ENCODE measurements at regions not wholly inside any gene's neighbourhood (a gene's known extent, or its start where the extent isn't known, plus 50 kb on each side); places are given as distances from the start of the nearest gene placed in this dataset.

DNA sequence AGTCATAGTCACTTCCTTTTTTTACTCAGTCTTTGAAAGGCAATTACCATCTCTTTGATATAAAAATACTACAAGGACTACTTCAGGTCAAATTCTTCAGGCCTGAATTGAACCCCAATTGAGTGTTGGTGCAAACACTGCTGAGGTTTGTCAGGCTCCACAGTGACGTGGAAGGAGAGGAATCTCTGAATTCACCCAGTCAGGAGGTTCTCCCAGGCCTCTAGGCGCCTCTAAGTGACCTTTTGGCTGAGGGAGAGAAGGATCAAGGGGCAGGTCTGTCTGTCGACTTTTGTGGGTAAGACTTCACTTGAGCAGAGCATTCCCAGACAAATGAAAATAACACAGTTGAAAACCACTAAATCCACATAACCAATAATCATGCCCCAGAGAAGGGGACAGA is 227.6 kb upstream of the CHRNA7 start:
- no peaks in the 10 kb centered on the region for H3F3A ChIP-seq (ENCODE audit: low read length, unreplicated experiment)
- CTCF ChIA-PET, result no interaction called here
- ATAC-seq (no peak), DNase-seq (no peak)
- H3K79me2 ChIP-seq (ENCODE audit: low read length), result no peaks in the 10 kb centered on the region
- H3K4me1 ChIP-seq (ENCODE audit: insufficient read depth, low read length), result no peaks in the 10 kb centered on the region
- no peaks in the 10 kb centered on the region for H3K36me3 ChIP-seq (ENCODE audit: low read depth, low read length)
- no peak overlapping the region for H3K4me2 ChIP-seq (ENCODE audit: low read length)
- BruUV-seq (replicated peaks), result no TSS peak
- no peaks in the 10 kb centered on the region for H3K9me3 ChIP-seq (ENCODE audit: low read length)
- POLR2A ChIA-PET (ENCODE audit: unreplicated experiment), result no interaction called here
- no peak overlapping the region for H3K9ac ChIP-seq (ENCODE audit: low read length)
- H4K20me1 ChIP-seq (ENCODE audit: low read length), result no peaks in the 10 kb centered on the region
- H3K4me3 ChIP-seq (ENCODE audit: low read length), result no peak overlapping the region
- intact Hi-C loops (cut with micrococcal nuclease), result no loop called here
- no peaks in the 10 kb centered on the region; the same call in 1 of the 2 replicates for H3K27me3 ChIP-seq (ENCODE audit: low read length)
- no peaks in the 10 kb centered on the region for H3K9me2 ChIP-seq (replicated peaks; ENCODE audit: low read length)
- TF ChIP-seq EZH2 (IDR thresholded peaks at IDR 0.05; ENCODE audit: low read length, unreplicated experiment) (no peak), EZH2phosphoT487 (IDR thresholded peaks at IDR 0.05; ENCODE audit: borderline replicate concordance, low read length) (no peak)
- TF ChIP-seq, protein P1, sequence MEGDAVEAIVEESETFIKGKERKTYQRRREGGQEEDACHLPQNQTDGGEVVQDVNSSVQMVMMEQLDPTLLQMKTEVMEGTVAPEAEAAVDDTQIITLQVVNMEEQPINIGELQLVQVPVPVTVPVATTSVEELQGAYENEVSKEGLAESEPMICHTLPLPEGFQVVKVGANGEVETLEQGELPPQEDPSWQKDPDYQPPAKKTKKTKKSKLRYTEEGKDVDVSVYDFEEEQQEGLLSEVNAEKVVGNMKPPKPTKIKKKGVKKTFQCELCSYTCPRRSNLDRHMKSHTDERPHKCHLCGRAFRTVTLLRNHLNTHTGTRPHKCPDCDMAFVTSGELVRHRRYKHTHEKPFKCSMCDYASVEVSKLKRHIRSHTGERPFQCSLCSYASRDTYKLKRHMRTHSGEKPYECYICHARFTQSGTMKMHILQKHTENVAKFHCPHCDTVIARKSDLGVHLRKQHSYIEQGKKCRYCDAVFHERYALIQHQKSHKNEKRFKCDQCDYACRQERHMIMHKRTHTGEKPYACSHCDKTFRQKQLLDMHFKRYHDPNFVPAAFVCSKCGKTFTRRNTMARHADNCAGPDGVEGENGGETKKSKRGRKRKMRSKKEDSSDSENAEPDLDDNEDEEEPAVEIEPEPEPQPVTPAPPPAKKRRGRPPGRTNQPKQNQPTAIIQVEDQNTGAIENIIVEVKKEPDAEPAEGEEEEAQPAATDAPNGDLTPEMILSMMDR (conservative IDR thresholded peaks at IDR 0.05; ENCODE audit: low read depth, low read length), result no peak
- H3K27ac ChIP-seq (ENCODE audit: low read length), result no peak overlapping the region
- no peak overlapping the region for H2AFZ ChIP-seq (ENCODE audit: low read length)

GRCh38 chr15:31803388-31803884 is 226.9 kb upstream of the CHRNA7 start:
- no TSS peak for BruUV-seq (replicated peaks)
- Histone ChIP-seq H3K4me1 (ENCODE audit: insufficient read depth, low read length) (no peaks in the 10 kb centered on the region), H3K27ac (ENCODE audit: low read length) (no peak overlapping the region), H3K36me3 (ENCODE audit: low read depth, low read length) (no peaks in the 10 kb centered on the region), H3K9me2 (replicated peaks; ENCODE audit: low read length) (no peaks in the 10 kb centered on the region), H3F3A (ENCODE audit: low read length, unreplicated experiment) (no peaks in the 10 kb centered on the region), H3K9me3 (ENCODE audit: low read length) (no peaks in the 10 kb centered on the region), H3K4me3 (ENCODE audit: low read length) (no peak overlapping the region), H3K79me2 (ENCODE audit: low read length) (no peaks in the 10 kb centered on the region), H3K27me3 (ENCODE audit: low read length) (no peaks in the 10 kb centered on the region; the same call in 1 of the 2 replicates), H3K9ac (ENCODE audit: low read length) (no peak overlapping the region), H3K4me2 (ENCODE audit: low read length) (no peak overlapping the region), H2AFZ (ENCODE audit: low read length) (no peak overlapping the region), H4K20me1 (ENCODE audit: low read length) (no peaks in the 10 kb centered on the region)
- ChIA-PET CTCF (no interaction called here), POLR2A (ENCODE audit: unreplicated experiment) (no interaction called here)
- TF ChIP-seq, protein P1 (conservative IDR thresholded peaks at IDR 0.05; ENCODE audit: low read depth, low read length), result no peak
- TF ChIP-seq EZH2phosphoT487 (IDR thresholded peaks at IDR 0.05; ENCODE audit: borderline replicate concordance, low read length), result no peak
- no peak for TF ChIP-seq EZH2 (IDR thresholded peaks at IDR 0.05; ENCODE audit: low read length, unreplicated experiment)
- ATAC-seq (no peak), DNase-seq (no peak)
- intact Hi-C loops (cut with micrococcal nuclease), result no loop called here

GRCh38 chr15:31805090-31805662 is 225.1 kb upstream of the CHRNA7 start:
- Histone ChIP-seq H2AFZ (ENCODE audit: low read length) (no peak overlapping the region), H3K4me2 (ENCODE audit: low read length) (no peak overlapping the region), H3K4me3 (ENCODE audit: low read length) (no peak overlapping the region), H3F3A (ENCODE audit: low read length, unreplicated experiment) (no peaks in the 10 kb centered on the region), H3K27me3 (ENCODE audit: low read length) (no peaks in the 10 kb centered on the region; the same call in 1 of the 2 replicates), H4K20me1 (ENCODE audit: low read length) (no peaks in the 10 kb centered on the region), H3K27ac (ENCODE audit: low read length) (no peak overlapping the region), H3K79me2 (ENCODE audit: low read length) (no peaks in the 10 kb centered on the region), H3K4me1 (ENCODE audit: insufficient read depth, low read length) (no peaks in the 10 kb centered on the region), H3K9me3 (ENCODE audit: low read length) (no peaks in the 10 kb centered on the region), H3K9me2 (replicated peaks; ENCODE audit: low read length) (no peaks in the 10 kb centered on the region), H3K9ac (ENCODE audit: low read length) (no peak overlapping the region), H3K36me3 (ENCODE audit: low read depth, low read length) (no peaks in the 10 kb centered on the region)
- ATAC-seq, result no peak
- no peak for DNase-seq
- CTCF ChIA-PET, result no interaction called here
- intact Hi-C loops (cut with micrococcal nuclease), result no loop called here
- POLR2A ChIA-PET (ENCODE audit: unreplicated experiment), result no interaction called here
- no TSS peak for BruUV-seq (replicated peaks)
- TF ChIP-seq, protein P1 (conservative IDR thresholded peaks at IDR 0.05; ENCODE audit: low read depth, low read length), result no peak
- TF ChIP-seq EZH2phosphoT487 (IDR thresholded peaks at IDR 0.05; ENCODE audit: borderline replicate concordance, low read length) (no peak), EZH2 (IDR thresholded peaks at IDR 0.05; ENCODE audit: low read length, unreplicated experiment) (no peak)

Measured in PC-3 (cell line).